WTC11 (cell line): ENCODE measurements at regions not wholly inside any gene's neighbourhood (a gene's known extent, or its start where the extent isn't known, plus 50 kb on each side); places are given as distances from the start of the nearest gene placed in this dataset.

Experiments
- ATAC-seq: fragments of 200-7000 bp; cut with Tn5 transposase; 2 replicates; pipeline ENCODE4 v1.10.0; 2021; ENCODE audit warnings: mild to moderate bottlenecking, moderate library complexity
- CTCF ChIA-PET: fragments of 300-600 bp; sonication (Branson Sonifier 250); formaldehyde crosslinking; loops from one replicate; lab custom pipeline; 2021; ENCODE audit warnings: antibody characterized with exemption; lab: Charles Lee
- POLR2A ChIA-PET: fragments of 350-600 bp; sonication (Branson Sonifier 250); formaldehyde crosslinking; loops from one replicate; lab custom pipeline; 2021; ENCODE audit warnings: antibody characterized with exemption; lab: Charles Lee
- DNase-seq: peaks from one replicate; pipeline ENCODE4 v3.0.0; 2021; ENCODE audit warnings: low spot score
- H3K27ac Mint-ChIP-seq: 2 replicates; pipeline ENCODE4 v1.8.0; 2021; ENCODE audit warnings: mixed read lengths
- H3K27me3 Mint-ChIP-seq: 2 replicates; pipeline ENCODE4 v1.8.0; 2021; ENCODE audit warnings: low read depth, mild to moderate bottlenecking, moderate library complexity, mixed read lengths
- H3K36me3 Mint-ChIP-seq: 2 replicates; pipeline ENCODE4 v1.8.0; 2021; ENCODE audit warnings: mixed read lengths
- H3K4me1 Mint-ChIP-seq: 2 replicates; pipeline ENCODE4 v1.8.0; 2022; ENCODE audit warnings: mixed read lengths
- H3K4me3 Mint-ChIP-seq: 2 replicates; pipeline ENCODE4 v1.8.0; 2021; ENCODE audit warnings: mild to moderate bottlenecking, moderate library complexity, mixed read lengths
- H3K9me3 Mint-ChIP-seq: 2 replicates; pipeline ENCODE4 v1.8.0; 2021; ENCODE audit warnings: mixed read lengths
- ATF2 ChIP-seq: sonication (generic); formaldehyde crosslinking; IDR thresholded peaks from 2 replicates; pipeline ENCODE4 v1.8.1; 2022; ENCODE audit warnings: low read depth, missing genetic modification reagents, borderline replicate concordance
- CDX4 ChIP-seq: fragments of 250-450 bp; sonication (Bioruptor Pico); IDR thresholded peaks from 2 replicates; pipeline ENCODE4 v1.9.0; 2021; ENCODE audit warnings: moderate library complexity, mild to moderate bottlenecking, inconsistent platforms, borderline replicate concordance
- CREB1 ChIP-seq: sonication (generic); formaldehyde crosslinking; IDR thresholded peaks from 2 replicates; pipeline ENCODE4 v1.8.0; 2023; ENCODE audit warnings: mild to moderate bottlenecking, missing genetic modification reagents
- E2F4 ChIP-seq: sonication (generic); formaldehyde crosslinking; IDR thresholded peaks from 2 replicates; pipeline ENCODE4 v1.8.1; 2022; ENCODE audit warnings: low read depth, mild to moderate bottlenecking, moderate library complexity, missing genetic modification reagents, borderline replicate concordance
- FOXP1 ChIP-seq: sonication (generic); formaldehyde crosslinking; IDR thresholded peaks from 2 replicates; pipeline ENCODE4 v1.8.0; 2022; ENCODE audit warnings: missing genetic modification reagents, mild to moderate bottlenecking, moderate library complexity, borderline replicate concordance
- KAT7 ChIP-seq: sonication (generic); formaldehyde crosslinking; IDR thresholded peaks from 2 replicates; pipeline ENCODE4 v1.8.1; 2023; ENCODE audit warnings: missing genetic modification reagents, mild to moderate bottlenecking, borderline replicate concordance
- MYBL2 ChIP-seq: sonication (generic); formaldehyde crosslinking; IDR thresholded peaks from 2 replicates; pipeline ENCODE4 v1.8.1; 2023; ENCODE audit warnings: mild to moderate bottlenecking, moderate library complexity, missing genetic modification reagents
- NFATC4 ChIP-seq: fragments of 250-450 bp; sonication (Bioruptor Pico); IDR thresholded peaks from 2 replicates; pipeline ENCODE4 v1.9.0; 2021; ENCODE audit warnings: mild to moderate bottlenecking
- NFYB ChIP-seq: sonication (generic); formaldehyde crosslinking; conservative IDR thresholded peaks from 2 replicates; pipeline ENCODE4 v1.8.0; 2022; ENCODE audit warnings: low read depth, missing genetic modification reagents
- NR1H2 ChIP-seq: sonication (generic); formaldehyde crosslinking; IDR thresholded peaks from 2 replicates; pipeline ENCODE4 v1.9.0; 2021; ENCODE audit warnings: mild to moderate bottlenecking, moderate library complexity, missing genetic modification reagents
- PREB ChIP-seq: sonication (generic); formaldehyde crosslinking; IDR thresholded peaks from 2 replicates; pipeline ENCODE4 v1.8.1; 2022; ENCODE audit warnings: mild to moderate bottlenecking, missing genetic modification reagents, moderate library complexity, borderline replicate concordance
- RELA ChIP-seq: sonication (generic); formaldehyde crosslinking; IDR thresholded peaks from 2 replicates; pipeline ENCODE4 v1.8.1; 2022; ENCODE audit warnings: missing genetic modification reagents, mild to moderate bottlenecking, borderline replicate concordance
- SOX15 ChIP-seq: fragments of 250-450 bp; sonication (Bioruptor Pico); IDR thresholded peaks from 2 replicates; pipeline ENCODE4 v1.9.0; 2021; ENCODE audit warnings: mild to moderate bottlenecking
- SP1 ChIP-seq: sonication (generic); formaldehyde crosslinking; conservative IDR thresholded peaks from 2 replicates; pipeline ENCODE4 v1.8.1; 2022; ENCODE audit warnings: missing genetic modification reagents
- TCF7 ChIP-seq: sonication (generic); formaldehyde crosslinking; IDR thresholded peaks from 2 replicates; pipeline ENCODE4 v1.8.0; 2022; ENCODE audit warnings: mild to moderate bottlenecking, low read depth, missing genetic modification reagents, moderate library complexity
- TP53 ChIP-seq: sonication (generic); formaldehyde crosslinking; IDR thresholded peaks from 2 replicates; pipeline ENCODE4 v1.8.1; 2023; ENCODE audit warnings: mild to moderate bottlenecking, missing genetic modification reagents
- ZNF263 ChIP-seq: sonication (generic); formaldehyde crosslinking; IDR thresholded peaks from 2 replicates; pipeline ENCODE4 v1.8.1; 2022; ENCODE audit warnings: low read depth, mild to moderate bottlenecking, moderate library complexity, missing genetic modification reagents
- ZNF416 ChIP-seq: fragments of 250-450 bp; sonication (Bioruptor Pico); IDR thresholded peaks from 2 replicates; pipeline ENCODE4 v1.9.0; 2021; ENCODE audit warnings: mild to moderate bottlenecking, inconsistent platforms
- ZNF512 ChIP-seq: sonication (generic); formaldehyde crosslinking; IDR thresholded peaks from 2 replicates; pipeline ENCODE4 v1.8.1; 2022; ENCODE audit warnings: missing genetic modification reagents, borderline replicate concordance

- TF ChIP-seq NFATC4 (CRISPR knock-in tag) (no peak), ZNF512 (no peak)
- DNase-seq (no peak), ATAC-seq (no peak)
- CTCF ChIA-PET: no interaction called here
- peaks cover 3% of the 10 kb centered on the region; the same call in 1 of the 2 replicates for H3K27me3 Mint-ChIP-seq
- peaks cover 4% of the 10 kb centered on the region; the same call in 1 of the 2 replicates for H3K4me1 Mint-ChIP-seq
- H3K9me3 Mint-ChIP-seq: peaks cover 24% of the 10 kb centered on the region
- H3K27ac Mint-ChIP-seq: no peak overlapping the region
- peaks cover 10% of the 10 kb centered on the region for H3K36me3 Mint-ChIP-seq
- POLR2A ChIA-PET: no interaction called here
- H3K4me3 Mint-ChIP-seq: no peak overlapping the region
These were observed 58.7 kb upstream of the ZC3H12A start for GRCh38 chr1:37415611-37416244.

GRCh38 chr1:37420456-37420855 lies 53.9 kb upstream of the ZC3H12A start:
- H3K9me3 Mint-ChIP-seq: peaks cover 12% of the 10 kb centered on the region
- ChIA-PET CTCF (interaction anchor here (0.9 to 1.1 kb wide), 2 partner anchors 14 to 78 kb away, joined by 3 to 6 read pairs; no protein-coding TSS in a partner anchor), POLR2A (no interaction called here)
- H3K4me1 Mint-ChIP-seq: peaks cover 2% of the 10 kb centered on the region; the same call in 1 of the 2 replicates
- ATAC-seq (no peak), DNase-seq (no peak)
- H3K36me3 Mint-ChIP-seq: peaks cover 7% of the 10 kb centered on the region
- H3K4me3 Mint-ChIP-seq: no peak overlapping the region
- no peak overlapping the region for H3K27ac Mint-ChIP-seq
- TF ChIP-seq E2F4 (CRISPR knock-in tag): no peak
- no peak for TF ChIP-seq KAT7 (CRISPR knock-in tag)
- no peak for TF ChIP-seq ZNF263 (CRISPR knock-in tag)
- TF ChIP-seq TCF7: no peak
- TF ChIP-seq, all 79 proteins: peak for 0
- peaks cover 3% of the 10 kb centered on the region for H3K27me3 Mint-ChIP-seq

- Mint-ChIP-seq H3K36me3 (no peaks in the 10 kb centered on the region), H3K4me1 (peaks cover 2% of the 10 kb centered on the region; the same call in 1 of the 2 replicates), H3K9me3 (no peaks in the 10 kb centered on the region), H3K27ac (no peak overlapping the region), H3K4me3 (no peak overlapping the region), H3K27me3 (no peaks in the 10 kb centered on the region; the same call in 1 of the 2 replicates)
- POLR2A ChIA-PET: no interaction called here
- TF ChIP-seq CREB1 (no peak), NFYB (CRISPR knock-in tag) (0 out of 2 replicates have a peak, but pooled peaks have one; percentile 23), CDX4 (CRISPR knock-in tag) (no peak)
- peak; percentile 48; the same call in 1 of the 2 replicates for ATAC-seq
- CTCF ChIA-PET: interaction anchor here (1.3 to 2.8 kb wide), 2 partner anchors 11 to 908 kb away, joined by 3 to 20 read pairs; no protein-coding TSS in a partner anchor
- no peak for DNase-seq
These were observed 50.6 kb upstream of the ZC3H12A start for GRCh38 chr1:37423810-37424209.

- Mint-ChIP-seq H3K27ac (no peak overlapping the region), H3K9me3 (no peaks in the 10 kb centered on the region), H3K4me1 (no peaks in the 10 kb centered on the region), H3K36me3 (no peaks in the 10 kb centered on the region), H3K27me3 (no peaks in the 10 kb centered on the region; the same call in 1 of the 2 replicates), H3K4me3 (no peak overlapping the region)
- no peak for ATAC-seq
- POLR2A ChIA-PET: no interaction called here
- no peak for DNase-seq
- CTCF ChIA-PET: interaction anchor here (1.0 to 2.8 kb wide), 5 partner anchors 10 to 908 kb away, joined by 3 to 20 read pairs (median 4); no protein-coding TSS in a partner anchor
- no peak for TF ChIP-seq NR1H2
- TF ChIP-seq SOX15 (CRISPR knock-in tag): no peak
- TF ChIP-seq ATF2 (CRISPR knock-in tag): no peak
- no peak for TF ChIP-seq RELA (CRISPR knock-in tag)
- no peak for TF ChIP-seq FOXP1
- no peak for TF ChIP-seq ZNF416 (CRISPR knock-in tag)
- no peak for TF ChIP-seq TP53 (CRISPR knock-in tag)
- TF ChIP-seq MYBL2 (CRISPR knock-in tag): no peak
- no peak for TF ChIP-seq TCF7
- no peak for TF ChIP-seq SP1 (CRISPR knock-in tag)
- TF ChIP-seq PREB (CRISPR knock-in tag): no peak
These were observed 49.9 kb upstream of the ZC3H12A start for GRCh38 chr1:37424523-37424922.
